Fibroblast of skin of left quadriceps (primary cell): ENCODE measurements at regions not wholly inside any gene's neighbourhood (a gene's known extent, or its start where the extent isn't known, plus 50 kb on each side); places are given as distances from the start of the nearest gene placed in this dataset.

Experiments
- DNase-seq, 2 experiments: peaks; one replicate each; pipeline ENCODE4 v3.0.0-alpha.2; 2013; ENCODE audit warnings: low read depth in 2 of 2

DNA sequence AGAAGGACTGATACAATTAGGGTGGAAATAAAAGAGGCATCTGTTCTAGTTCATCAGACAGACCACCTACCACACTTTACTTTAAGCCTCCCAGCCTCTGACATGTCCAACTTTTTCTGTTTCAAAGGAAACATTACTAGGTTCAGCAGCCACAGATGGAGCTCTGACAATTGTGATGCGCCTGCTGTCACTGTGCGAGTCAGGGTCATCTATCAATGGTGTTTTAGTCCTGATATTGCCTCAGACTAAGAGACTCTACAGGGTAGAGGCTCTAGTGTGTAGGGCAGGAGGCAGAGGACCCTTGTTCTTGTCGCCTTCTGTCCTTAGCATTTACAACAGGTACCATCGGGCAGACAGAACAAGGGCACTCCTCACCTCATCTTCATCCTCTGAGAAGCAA, 685.0 kb upstream of the SGCG start:
- no peak for DNase-seq

- no peak for DNase-seq
These were observed 683.8 kb upstream of the SGCG start for GRCh38 chr13:22496803-22497508.

- no peak for DNase-seq
These were observed 682.6 kb upstream of the SGCG start for GRCh38 chr13:22497991-22498780.

DNA sequence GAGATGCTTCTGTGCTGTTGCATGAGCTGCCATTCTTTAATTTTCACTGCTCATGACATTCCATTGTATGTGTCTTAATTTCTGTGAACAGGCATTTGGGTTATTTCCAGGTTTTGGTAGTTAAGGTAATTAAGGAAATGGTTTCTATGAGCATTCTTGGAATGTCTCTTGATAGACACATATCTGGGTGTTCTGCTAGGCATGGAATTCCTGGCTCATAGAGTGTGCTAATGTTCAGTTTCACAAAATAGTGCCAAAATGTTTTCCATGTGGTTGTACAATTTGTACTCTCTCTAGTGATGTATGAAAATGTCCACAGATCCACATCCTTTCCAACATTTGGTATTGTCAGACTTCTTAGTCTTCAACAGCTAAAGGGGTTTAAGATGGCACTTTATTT, 680.9 kb upstream of the SGCG start:
- DNase-seq = no peak

GRCh38 chr13:22505489-22505888, 675.3 kb upstream of the SGCG start:
- DNase-seq = no peak

DNA sequence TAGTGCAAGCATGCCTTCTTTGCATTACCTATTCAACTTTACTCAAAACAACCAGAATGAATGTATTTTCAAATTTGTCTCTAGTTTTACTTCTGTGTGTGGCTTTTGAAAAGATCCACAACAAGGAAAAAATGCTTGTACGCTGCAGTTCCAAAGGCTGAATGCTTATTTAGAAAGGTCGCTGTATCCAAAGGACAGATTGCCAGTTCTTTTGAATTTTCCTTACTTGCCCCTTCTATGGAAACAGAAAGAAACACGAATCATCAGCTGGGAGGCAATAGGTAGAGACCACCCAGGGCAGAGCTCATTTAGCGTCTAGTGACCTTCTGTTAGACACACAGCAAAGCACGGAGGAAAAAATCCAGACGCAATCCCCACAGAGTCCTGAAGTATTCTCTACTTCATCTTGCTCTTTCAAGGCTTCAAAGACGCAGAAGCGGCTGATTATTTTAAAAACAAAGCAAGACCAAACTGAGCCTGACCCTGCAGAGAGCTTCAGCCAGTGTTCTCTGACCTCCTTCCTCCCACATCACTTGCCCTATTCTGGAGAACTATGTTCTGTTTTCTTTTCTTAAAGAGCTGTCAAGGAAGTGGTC, 674.6 kb upstream of the SGCG start:
- DNase-seq = no peak

- no peak for DNase-seq
These were observed 663.2 kb upstream of the SGCG start for GRCh38 chr13:22517544-22517943.

GRCh38 chr13:22536851-22537250, 643.9 kb upstream of the SGCG start:
- no peak for DNase-seq

DNA sequence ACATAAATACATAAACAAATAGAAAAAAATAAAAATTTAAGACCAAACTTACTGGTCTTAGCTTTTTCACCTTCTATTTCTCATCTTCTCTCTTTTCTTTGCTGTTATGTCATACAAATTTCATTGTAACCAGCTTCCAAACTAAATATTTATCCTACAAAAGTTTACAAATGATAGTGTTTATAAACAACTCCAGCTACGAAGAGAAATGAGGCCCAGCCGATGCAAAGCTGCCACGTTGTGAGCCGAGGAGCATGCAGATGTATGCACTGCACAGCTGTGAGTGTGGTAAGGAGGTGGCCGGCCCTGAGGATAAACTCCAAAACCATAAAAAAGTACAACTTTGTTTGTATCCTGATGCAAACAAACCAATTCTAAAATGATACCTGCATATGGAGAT, 642.4 kb upstream of the SGCG start:
- DNase-seq = no peak

GRCh38 chr13:22549126-22549525, 631.7 kb upstream of the SGCG start:
- no peak for DNase-seq

DNA sequence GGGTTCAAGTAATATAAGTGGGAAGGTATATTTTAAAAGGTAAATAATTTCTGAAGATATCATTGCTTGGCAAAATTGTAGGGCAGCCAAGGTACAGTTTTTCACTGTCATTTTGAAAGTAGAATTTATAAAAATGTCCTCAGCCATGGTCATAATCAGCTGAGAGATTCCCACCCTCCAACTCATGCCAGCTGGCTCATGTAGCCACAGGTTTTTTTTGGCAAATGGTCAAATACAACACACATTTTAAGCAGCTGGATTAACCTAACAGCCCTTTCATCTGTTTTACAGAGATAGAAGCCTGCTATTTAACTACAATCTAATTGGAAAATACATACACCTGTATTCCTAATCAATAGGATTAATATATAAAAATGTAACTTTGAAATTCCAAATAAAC, 619.2 kb upstream of the SGCG start:
- DNase-seq = no peak

DNA sequence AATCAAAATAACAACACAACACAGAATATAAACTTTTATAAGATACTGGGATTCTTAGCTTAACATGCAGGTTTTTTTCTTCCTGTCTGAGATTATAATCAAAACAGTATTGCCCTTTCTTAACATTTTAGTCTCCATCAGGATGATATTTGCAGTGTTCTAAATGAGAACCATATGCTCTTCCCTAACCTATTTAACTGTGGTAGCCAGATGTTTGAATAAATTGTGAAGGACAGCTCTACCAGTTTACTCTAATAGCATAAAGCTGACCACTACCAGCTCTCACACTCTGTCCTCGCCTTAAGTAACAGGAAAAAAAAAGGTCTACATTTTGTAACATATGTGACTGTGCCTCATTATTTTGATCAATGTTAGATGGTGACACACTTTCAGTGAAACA, 618.7 kb upstream of the SGCG start:
- DNase-seq = no peak

DNA sequence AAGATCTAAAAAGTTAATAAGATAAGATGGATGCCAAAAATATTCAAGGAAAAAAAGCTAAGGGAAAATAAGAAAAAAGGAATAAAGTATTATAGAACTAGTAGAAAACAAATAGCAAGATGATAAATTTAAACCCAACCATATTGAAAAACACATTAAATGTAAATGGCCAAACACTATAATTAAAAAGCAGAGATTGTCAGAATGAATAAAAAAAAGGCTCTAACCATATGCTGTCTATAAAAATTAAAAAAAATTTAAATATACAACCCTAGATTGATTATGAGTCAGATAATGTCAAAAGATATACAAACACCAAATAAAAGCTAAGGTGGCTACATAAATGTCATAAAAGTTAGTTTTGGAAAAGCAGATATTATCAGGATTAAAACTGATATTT, 617.5 kb upstream of the SGCG start:
- no peak for DNase-seq

- no peak for DNase-seq
These were observed 611.0 kb upstream of the SGCG start for GRCh38 chr13:22569811-22570210.

DNA sequence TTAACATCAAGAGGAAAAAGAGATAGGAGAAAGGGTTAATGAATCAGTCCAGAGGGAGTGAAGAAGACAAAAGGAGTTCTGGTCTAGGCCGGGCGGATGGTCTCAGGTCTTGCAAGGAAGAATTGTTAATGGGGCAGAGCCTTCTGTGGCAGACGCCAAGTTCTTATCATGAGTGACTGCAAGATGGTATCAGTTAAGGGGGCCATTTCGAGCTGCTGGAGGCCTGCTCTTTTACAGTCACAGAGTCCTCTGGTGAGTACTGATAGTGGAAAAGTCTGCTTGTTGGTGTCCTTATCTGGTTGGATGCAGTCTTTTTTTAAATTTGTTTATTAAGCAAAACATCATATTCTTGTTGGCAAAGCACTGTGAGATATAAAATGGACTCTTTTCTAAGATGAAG, 590.9 kb upstream of the SGCG start:
- DNase-seq = no peak

GRCh38 chr13:22592515-22592914, 588.3 kb upstream of the SGCG start:
- no peak for DNase-seq

GRCh38 chr13:22594041-22594440, 586.7 kb upstream of the SGCG start:
- DNase-seq = no peak

DNA sequence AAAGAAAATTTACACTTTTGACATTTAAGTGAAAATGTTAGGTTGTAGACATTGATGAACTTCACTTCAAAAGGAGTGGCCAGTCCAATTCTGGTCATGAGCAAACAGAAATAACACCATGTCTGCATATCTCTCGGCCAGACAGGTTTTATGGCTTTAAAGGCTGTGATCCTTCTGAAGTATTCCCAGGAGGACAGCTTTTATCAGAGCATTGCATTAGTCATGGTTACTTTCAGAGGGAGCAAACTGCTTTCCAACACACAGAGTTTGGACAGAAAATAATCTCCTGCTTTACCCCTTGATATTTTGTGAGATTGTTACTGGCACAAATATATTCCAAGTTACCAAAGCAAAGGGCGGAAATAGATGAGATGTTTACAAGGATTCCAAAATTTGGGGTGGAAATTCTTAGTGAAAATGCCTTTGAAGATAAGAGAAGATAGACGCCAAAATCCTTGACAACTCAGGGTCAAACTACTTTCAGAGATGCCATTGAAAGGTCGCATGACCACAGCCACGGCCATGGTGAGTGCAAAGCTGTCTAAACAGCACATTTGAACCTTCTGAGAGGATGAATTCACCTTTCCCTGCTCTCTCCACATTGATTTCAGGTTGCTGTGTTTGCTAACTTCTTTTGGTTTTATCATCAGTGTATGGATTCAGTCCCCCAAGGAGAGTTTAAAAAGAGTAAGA, 584.5 kb upstream of the SGCG start:
- no peak for DNase-seq

- DNase-seq = no peak
These were observed 581.6 kb upstream of the SGCG start for GRCh38 chr13:22599156-22599555.

DNA sequence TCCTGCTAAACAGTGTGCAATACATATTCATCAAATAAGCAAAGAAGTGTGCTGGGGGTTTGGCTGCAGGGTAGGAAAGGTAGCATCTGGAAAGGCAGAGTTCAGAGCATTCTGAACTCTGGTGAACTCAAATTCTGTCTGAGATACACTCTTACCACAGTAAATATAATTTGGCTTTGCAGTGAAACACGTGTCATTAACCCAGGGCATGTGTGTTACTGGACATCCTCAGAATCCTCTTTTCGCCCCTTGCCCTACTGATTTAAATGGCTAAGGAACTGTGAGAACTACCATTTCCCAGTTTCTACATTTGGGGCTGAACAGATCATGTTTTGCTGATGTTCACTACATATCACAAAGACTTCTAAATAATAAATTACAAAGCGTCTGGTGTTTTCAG, 562.8 kb upstream of the SGCG start:
- DNase-seq = no peak

DNA sequence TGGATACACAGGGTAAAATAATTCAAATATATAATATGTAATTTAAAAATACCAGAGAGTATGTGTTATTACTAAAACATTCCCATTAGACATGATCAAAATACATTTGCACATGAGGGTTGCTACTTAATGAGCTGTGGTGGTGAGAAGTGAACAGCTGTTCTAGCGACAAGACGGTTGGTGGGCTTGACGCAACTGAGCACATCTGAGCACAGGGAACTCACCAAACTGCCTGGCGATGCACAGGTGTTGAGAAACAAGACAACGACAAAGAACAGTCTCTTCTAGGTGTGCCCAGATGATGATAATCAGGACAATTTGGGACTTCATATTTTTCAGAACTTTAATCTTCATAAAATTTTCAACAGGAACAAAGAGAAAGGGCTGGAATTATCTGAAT, 555.1 kb upstream of the SGCG start:
- DNase-seq = no peak

DNA sequence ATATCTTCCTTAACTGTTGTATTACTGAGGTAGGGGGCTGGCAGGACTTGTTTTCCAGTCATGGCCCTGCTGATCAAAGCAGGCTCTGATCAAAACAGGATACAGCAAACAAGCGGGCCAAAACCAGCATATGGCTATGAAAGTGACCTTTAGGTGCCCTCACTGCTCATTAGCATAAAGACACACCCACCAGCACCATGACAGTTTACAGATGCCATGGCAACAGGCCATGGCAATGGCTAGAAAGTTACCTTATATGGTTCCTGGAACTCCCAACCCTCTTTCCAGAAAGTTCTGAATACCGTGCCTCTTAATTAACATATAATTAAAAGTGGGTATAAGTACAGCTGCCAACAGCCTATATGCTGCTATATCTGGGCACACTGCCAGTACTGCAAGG, 551.4 kb upstream of the SGCG start:
- no peak for DNase-seq

DNA sequence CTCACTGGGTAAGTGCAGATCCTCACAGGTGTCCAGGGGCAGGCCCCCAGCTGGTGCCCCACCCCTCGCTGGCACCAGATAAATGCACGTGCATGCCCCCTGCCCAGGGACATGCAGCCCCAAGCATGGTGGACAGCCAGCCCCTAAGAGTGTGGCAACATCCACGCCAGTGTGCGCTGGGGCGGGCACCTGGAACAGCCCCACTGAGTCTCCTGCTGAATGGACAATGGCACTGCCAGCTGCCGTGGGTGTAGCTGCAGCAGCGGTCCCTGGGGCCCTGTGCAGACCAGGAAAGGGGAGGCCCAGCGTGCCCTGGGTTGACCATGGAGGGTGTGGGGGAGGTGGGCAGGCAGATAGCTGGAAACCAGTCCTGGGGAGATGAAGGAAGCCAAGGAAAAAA, 538.7 kb upstream of the SGCG start:
- DNase-seq = no peak
